OCI-LY3 (cell line): ENCODE measurements at regions not wholly inside any gene's neighbourhood (a gene's known extent, or its start where the extent isn't known, plus 50 kb on each side); places are given as distances from the start of the nearest gene placed in this dataset.

ENCODE experiments used
- H2AFZ ChIP-seq: fragments of 200-600, 300-600 bp; shearing (Covaris generic); 2 replicates; pipeline ENCODE4 v1.6.0; 2014; ENCODE audit warnings: antibody characterized with exemption, low read depth, low read length
- H3K27ac ChIP-seq: fragments of 200-600, 300-600 bp; sonication (generic); 2 replicates; pipeline ENCODE4 v1.5.1; 2014; ENCODE audit warnings: mild to moderate bottlenecking, low read length, moderate library complexity, mixed read lengths
- H3K27me3 ChIP-seq: fragments of 200-600, 300-600 bp; sonication (generic); 2 replicates; pipeline ENCODE4 v1.6.1; 2014; ENCODE audit warnings: low read depth, low read length, mixed read lengths
- H3K36me3 ChIP-seq: fragments of 200-600, 300-600 bp; sonication (generic); replicated peaks from 2 replicates; pipeline ENCODE3; 2014; ENCODE audit warnings: low read depth, low read length, mixed read lengths
- H3K4me1 ChIP-seq: fragments of 300-600, 200-600 bp; sonication (generic); 2 replicates; pipeline ENCODE4 v1.6.1; 2014; ENCODE audit warnings: low read length, mixed read lengths
- H3K4me2 ChIP-seq: fragments of 200-600, 300-600 bp; sonication (generic); 2 replicates; pipeline ENCODE4 v1.6.1; 2014; ENCODE audit warnings: low read length, mixed read lengths
- H3K4me3 ChIP-seq: fragments of 300-600, 200-600 bp; sonication (generic); 2 replicates; pipeline ENCODE4 v1.5.1; 2014; ENCODE audit warnings: antibody characterized with exemption, mild to moderate bottlenecking, low read length, moderate library complexity
- H3K79me2 ChIP-seq: fragments of 300-600, 200-600 bp; shearing (Covaris generic); 2 replicates; pipeline ENCODE4 v1.6.1; 2014; ENCODE audit warnings: mild to moderate bottlenecking, low read length, mixed read lengths
- H3K9ac ChIP-seq: fragments of 300-600, 200-600 bp; shearing (Covaris generic); 2 replicates; pipeline ENCODE4 v1.6.0; 2014; ENCODE audit warnings: mild to moderate bottlenecking, low read length, moderate library complexity
- H3K9me3 ChIP-seq: fragments of 200-600, 300-600 bp; shearing (Covaris generic); 2 replicates; pipeline ENCODE4 v1.6.1; 2014; ENCODE audit warnings: low read length, mixed read lengths; ENCODE audit not compliant: insufficient read depth
- H4K20me1 ChIP-seq: fragments of 200-600, 300-600 bp; sonication (generic); 2 replicates; pipeline ENCODE4 v1.6.1; 2016; ENCODE audit warnings: low read length, mixed read lengths; ENCODE audit not compliant: insufficient read depth
- EZH2phosphoT487 ChIP-seq: fragments of 200-600 bp; shearing (Covaris generic); IDR thresholded peaks from 2 replicates; pipeline ENCODE4 v1.6.1; 2018; ENCODE audit warnings: antibody characterized with exemption, mixed run types, low read depth
- TF ChIP-seq, protein P1 (sequence below): fragments of 200-600, 300-600 bp; sonication (generic); IDR thresholded peaks from 2 replicates; pipeline ENCODE4 v1.5.1; 2014; ENCODE audit warnings: antibody characterized with exemption, low read length, low read depth

DNA sequence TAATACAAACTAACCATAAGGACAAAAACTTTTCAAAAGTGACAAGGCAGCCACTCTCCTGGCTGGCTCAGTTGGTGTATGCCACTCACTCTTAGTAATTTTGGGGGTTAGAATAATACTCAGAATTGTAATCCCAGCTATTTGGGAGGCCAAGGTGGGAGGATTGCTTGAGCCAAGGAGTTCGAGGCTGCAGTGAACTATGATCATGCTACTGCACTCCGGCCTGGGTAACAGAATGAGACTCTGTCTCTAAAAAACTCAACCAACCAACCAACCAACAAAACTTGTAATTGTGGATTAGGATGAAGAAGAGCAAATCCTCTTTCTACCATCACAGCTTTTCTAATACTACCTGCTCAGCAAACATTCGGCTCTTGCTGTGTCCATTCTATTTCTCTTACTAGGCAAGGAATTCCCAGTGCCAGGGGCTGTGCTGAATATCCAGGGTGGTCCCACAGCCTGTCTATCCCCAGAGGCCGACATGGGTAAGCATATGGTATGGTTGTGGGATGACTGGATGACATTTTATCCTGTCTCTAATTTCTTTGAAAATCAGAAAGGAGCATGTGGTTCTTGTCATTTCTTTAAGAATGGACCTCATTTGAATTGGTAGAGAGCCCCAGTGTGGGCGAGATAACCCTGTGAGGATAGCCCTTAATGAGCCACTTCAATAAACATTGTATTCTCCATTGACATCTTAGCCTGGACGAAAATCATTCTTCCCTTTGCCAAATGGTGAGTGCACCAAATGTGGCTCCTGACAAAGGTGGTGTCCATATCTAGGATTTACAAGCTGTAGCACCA, 220.1 kb downstream of the MYCN start:
- Histone ChIP-seq H2AFZ (no peak overlapping the region), H3K4me3 (no peak overlapping the region), H3K4me1 (no peaks in the 10 kb centered on the region), H3K36me3 (no peaks in the 10 kb centered on the region), H3K27me3 (0 out of 2 replicates have a peak, but pooled peaks cover 10% of the 10 kb centered on the region), H3K9me3 (no peaks in the 10 kb centered on the region), H3K4me2 (no peak overlapping the region), H3K9ac (no peak overlapping the region), H4K20me1 (no peaks in the 10 kb centered on the region), H3K27ac (no peak overlapping the region), H3K79me2 (no peaks in the 10 kb centered on the region)
- TF ChIP-seq, protein P1, sequence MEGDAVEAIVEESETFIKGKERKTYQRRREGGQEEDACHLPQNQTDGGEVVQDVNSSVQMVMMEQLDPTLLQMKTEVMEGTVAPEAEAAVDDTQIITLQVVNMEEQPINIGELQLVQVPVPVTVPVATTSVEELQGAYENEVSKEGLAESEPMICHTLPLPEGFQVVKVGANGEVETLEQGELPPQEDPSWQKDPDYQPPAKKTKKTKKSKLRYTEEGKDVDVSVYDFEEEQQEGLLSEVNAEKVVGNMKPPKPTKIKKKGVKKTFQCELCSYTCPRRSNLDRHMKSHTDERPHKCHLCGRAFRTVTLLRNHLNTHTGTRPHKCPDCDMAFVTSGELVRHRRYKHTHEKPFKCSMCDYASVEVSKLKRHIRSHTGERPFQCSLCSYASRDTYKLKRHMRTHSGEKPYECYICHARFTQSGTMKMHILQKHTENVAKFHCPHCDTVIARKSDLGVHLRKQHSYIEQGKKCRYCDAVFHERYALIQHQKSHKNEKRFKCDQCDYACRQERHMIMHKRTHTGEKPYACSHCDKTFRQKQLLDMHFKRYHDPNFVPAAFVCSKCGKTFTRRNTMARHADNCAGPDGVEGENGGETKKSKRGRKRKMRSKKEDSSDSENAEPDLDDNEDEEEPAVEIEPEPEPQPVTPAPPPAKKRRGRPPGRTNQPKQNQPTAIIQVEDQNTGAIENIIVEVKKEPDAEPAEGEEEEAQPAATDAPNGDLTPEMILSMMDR = no peak
- no peak for TF ChIP-seq EZH2phosphoT487

DNA sequence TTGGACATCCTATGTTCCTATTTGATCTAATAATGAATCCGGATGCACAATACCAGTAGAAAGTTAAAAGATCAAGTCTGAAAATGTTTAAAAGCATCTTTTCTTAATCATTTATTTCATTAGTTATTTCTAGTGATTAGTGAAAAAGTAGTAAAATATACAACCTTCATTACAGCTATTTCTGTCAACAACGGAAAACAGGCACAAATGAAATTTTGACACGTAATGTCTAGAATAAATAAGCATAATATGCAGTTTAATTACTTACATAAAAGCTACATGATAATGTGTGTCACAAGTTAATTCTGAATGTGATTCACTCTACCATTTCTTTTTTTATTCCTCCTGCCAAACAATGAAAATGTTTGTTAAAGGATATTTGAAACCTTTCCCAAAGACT, 216.1 kb downstream of the MYCN start:
- H3K36me3 ChIP-seq = no peaks in the 10 kb centered on the region
- no peaks in the 10 kb centered on the region for H3K79me2 ChIP-seq
- no peak overlapping the region for H3K27ac ChIP-seq
- no peak overlapping the region for H3K9ac ChIP-seq
- no peak overlapping the region for H3K4me2 ChIP-seq
- no peaks in the 10 kb centered on the region for H3K9me3 ChIP-seq
- no peaks in the 10 kb centered on the region for H4K20me1 ChIP-seq
- H2AFZ ChIP-seq = no peak overlapping the region
- H3K4me1 ChIP-seq = no peaks in the 10 kb centered on the region
- H3K4me3 ChIP-seq = no peak overlapping the region
- H3K27me3 ChIP-seq = peaks cover 13% of the 10 kb centered on the region; the same call in 1 of the 2 replicates
- TF ChIP-seq EZH2phosphoT487 = no peak
- TF ChIP-seq, protein P1 = no peak

DNA sequence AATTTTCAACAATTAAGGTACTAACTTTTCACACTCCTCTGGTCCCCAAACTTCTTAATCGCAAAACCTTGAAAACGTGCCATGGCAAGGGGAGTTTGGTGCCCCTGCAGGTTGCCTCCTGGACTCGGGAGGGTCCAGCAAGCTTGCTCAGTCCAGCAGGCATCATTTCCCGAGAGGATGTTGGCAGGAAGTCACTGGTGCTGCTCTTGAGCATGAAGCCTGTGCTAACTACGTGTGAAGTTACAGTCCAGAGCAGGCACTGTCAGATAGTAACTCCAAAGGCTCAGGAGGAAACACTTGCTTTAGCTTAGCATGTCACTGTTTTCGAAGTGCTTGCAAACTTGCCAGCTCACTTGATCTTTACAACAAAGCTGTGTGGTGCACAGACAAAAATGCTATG, 215.4 kb downstream of the MYCN start:
- H3K9me3 ChIP-seq = no peaks in the 10 kb centered on the region
- no peak overlapping the region for H3K9ac ChIP-seq
- TF ChIP-seq, protein P1 = no peak
- no peak for TF ChIP-seq EZH2phosphoT487
- H3K79me2 ChIP-seq = no peaks in the 10 kb centered on the region
- no peaks in the 10 kb centered on the region for H4K20me1 ChIP-seq
- no peak overlapping the region for H3K4me2 ChIP-seq
- no peak overlapping the region for H3K27ac ChIP-seq
- no peaks in the 10 kb centered on the region for H3K36me3 ChIP-seq
- no peak overlapping the region for H2AFZ ChIP-seq
- H3K4me1 ChIP-seq = no peaks in the 10 kb centered on the region
- H3K4me3 ChIP-seq = no peak overlapping the region
- peaks cover 7% of the 10 kb centered on the region; the same call in 1 of the 2 replicates for H3K27me3 ChIP-seq

DNA sequence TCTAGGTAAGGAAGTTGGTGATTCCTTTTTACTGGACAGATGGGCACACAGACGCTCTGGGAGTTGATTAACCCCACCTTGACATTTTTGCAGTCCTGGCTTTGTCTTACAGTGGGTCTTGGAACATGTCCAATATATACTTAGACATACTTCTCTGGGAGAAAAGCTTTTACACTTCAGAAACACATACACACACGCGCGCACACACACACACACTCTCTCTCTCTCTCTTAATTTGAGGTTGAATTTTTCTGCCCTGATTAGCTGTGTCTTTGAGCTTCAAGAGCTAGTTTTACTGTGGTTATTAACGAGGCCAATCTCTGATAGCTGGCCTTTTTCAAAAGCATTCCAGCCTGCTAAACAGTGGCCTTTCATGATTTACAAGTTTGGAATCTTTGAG, 215.0 kb downstream of the MYCN start:
- Histone ChIP-seq H3K27ac (no peak overlapping the region), H4K20me1 (no peaks in the 10 kb centered on the region), H3K27me3 (peaks cover 6% of the 10 kb centered on the region; the same call in 1 of the 2 replicates), H3K4me3 (no peak overlapping the region), H3K4me1 (no peaks in the 10 kb centered on the region), H3K4me2 (no peak overlapping the region), H3K9ac (no peak overlapping the region), H2AFZ (no peak overlapping the region), H3K36me3 (no peaks in the 10 kb centered on the region), H3K79me2 (no peaks in the 10 kb centered on the region), H3K9me3 (no peaks in the 10 kb centered on the region)
- TF ChIP-seq, protein P1 = no peak
- TF ChIP-seq EZH2phosphoT487 = no peak
